ENCODE measurements at regions not wholly inside any gene's neighbourhood (a gene's known extent, or its start where the extent isn't known, plus 50 kb on each side); places are given as distances from the start of the nearest gene placed in this dataset.

DNA sequence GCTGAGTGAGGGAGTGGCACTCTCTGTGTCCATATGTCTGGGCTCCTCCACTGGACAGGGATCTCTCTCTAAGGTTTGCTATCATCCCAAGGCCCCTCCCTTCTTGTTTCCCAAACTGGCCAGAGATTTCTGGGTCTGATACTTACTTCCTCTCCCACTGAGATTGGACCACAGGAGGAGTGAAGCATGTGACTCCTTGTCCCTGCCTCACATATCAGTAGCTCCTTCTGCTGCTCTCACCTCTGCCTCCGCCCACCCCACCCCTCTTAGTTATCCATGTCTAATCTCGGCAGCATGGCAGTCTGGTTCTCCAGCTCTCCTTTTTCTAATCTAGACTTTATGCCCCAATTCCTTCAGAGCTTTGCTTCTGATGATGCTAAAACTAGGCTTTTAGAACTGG is 223.1 kb downstream of the RPLP1 start:
- TF ChIP-seq, protein P1, sequence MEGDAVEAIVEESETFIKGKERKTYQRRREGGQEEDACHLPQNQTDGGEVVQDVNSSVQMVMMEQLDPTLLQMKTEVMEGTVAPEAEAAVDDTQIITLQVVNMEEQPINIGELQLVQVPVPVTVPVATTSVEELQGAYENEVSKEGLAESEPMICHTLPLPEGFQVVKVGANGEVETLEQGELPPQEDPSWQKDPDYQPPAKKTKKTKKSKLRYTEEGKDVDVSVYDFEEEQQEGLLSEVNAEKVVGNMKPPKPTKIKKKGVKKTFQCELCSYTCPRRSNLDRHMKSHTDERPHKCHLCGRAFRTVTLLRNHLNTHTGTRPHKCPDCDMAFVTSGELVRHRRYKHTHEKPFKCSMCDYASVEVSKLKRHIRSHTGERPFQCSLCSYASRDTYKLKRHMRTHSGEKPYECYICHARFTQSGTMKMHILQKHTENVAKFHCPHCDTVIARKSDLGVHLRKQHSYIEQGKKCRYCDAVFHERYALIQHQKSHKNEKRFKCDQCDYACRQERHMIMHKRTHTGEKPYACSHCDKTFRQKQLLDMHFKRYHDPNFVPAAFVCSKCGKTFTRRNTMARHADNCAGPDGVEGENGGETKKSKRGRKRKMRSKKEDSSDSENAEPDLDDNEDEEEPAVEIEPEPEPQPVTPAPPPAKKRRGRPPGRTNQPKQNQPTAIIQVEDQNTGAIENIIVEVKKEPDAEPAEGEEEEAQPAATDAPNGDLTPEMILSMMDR (IDR thresholded peaks at IDR 0.05), result no peak
- no peak for TF ChIP-seq POLR2AphosphoS5 (IDR thresholded peaks at IDR 0.05)

Data from esophagus muscularis mucosa (tissue), 3 donors.